Right lobe of liver (tissue), 4 donors: ENCODE measurements at regions not wholly inside any gene's neighbourhood (a gene's known extent, or its start where the extent isn't known, plus 50 kb on each side); places are given as distances from the start of the nearest gene placed in this dataset.

ENCODE experiments used
- CTCF ChIP-seq, 4 donors: fragments of 200-600 bp in 3 of 4; fragments of 450-650 bp in 1 of 4; IDR thresholded peaks; one replicate each; pipeline versions ENCODE4 v1.5.1 to v1.8.0; 2016 to 2022; ENCODE audit warnings: antibody characterized with exemption in 4 of 4, mild to moderate bottlenecking in 2 of 4
- POLR2A ChIP-seq: fragments of 450-650 bp; IDR thresholded peaks from one replicate; pipeline ENCODE4 v1.6.1; 2017; ENCODE audit warnings: antibody characterized with exemption, mild to moderate bottlenecking
- donor health status: DM: no; HTN: no; CAD: no.
- donor health status: DM: no; HTN: no; CAD: no.
- donor health status: DM: no; HTN: yes; CAD: no.

GRCh38 chr3:111302063-111302462, 230.4 kb downstream of the NECTIN3 start:
- TF ChIP-seq CTCF (IDR thresholded peaks at IDR 0.05) (no peak), POLR2A (no peak)
